Suprapubic skin (tissue), 4 donors: ENCODE measurements at regions not wholly inside any gene's neighbourhood (a gene's known extent, or its start where the extent isn't known, plus 50 kb on each side); places are given as distances from the start of the nearest gene placed in this dataset.
A peak's percentile ranks its signal among the peaks of the same experiment; 100 is the strongest.

Source experiments
- DNase-seq, 2 donors: peaks; one replicate each; pipeline ENCODE4 v3.0.0-alpha.2; 2019; ENCODE audit warnings: low spot score in 2 of 2
- H3K27ac ChIP-seq: fragments of 200-600 bp; sonication (generic); one replicate; pipeline ENCODE4 v1.5.1; 2019
- H3K27me3 ChIP-seq: fragments of 200-600 bp; sonication (generic); one replicate; pipeline ENCODE4 v1.5.1; 2019
- H3K36me3 ChIP-seq: fragments of 200-600 bp; sonication (generic); one replicate; pipeline ENCODE4 v1.5.1; 2019
- H3K4me1 ChIP-seq: fragments of 200-600 bp; sonication (generic); one replicate; pipeline ENCODE4 v1.5.1; 2019
- H3K4me3 ChIP-seq: fragments of 200-600 bp; sonication (generic); one replicate; pipeline ENCODE4 v1.5.1; 2019; ENCODE audit warnings: mild to moderate bottlenecking
- H3K9me3 ChIP-seq: fragments of 200-600 bp; sonication (generic); one replicate; pipeline ENCODE4 v1.5.1; 2019
- EP300 ChIP-seq: sonication (generic); formaldehyde crosslinking; IDR thresholded peaks from one replicate; pipeline ENCODE4 v1.6.1; 2017; ENCODE audit warnings: antibody characterized with exemption
- POLR2A ChIP-seq, 2 donors: fragments of 450-650 bp; IDR thresholded peaks; one replicate each; pipeline ENCODE4 v1.6.1; 2017; ENCODE audit warnings: antibody characterized with exemption in 2 of 2, mild to moderate bottlenecking in 2 of 2, moderate library complexity in 2 of 2
- POLR2AphosphoS5 ChIP-seq, 3 donors: sonication (generic); formaldehyde crosslinking; IDR thresholded peaks; one replicate each; pipeline ENCODE4 v1.6.1; 2017; ENCODE audit warnings: antibody characterized with exemption in 3 of 3
- WGBS: methylation state at CpG from one replicate; pipeline ENCODE4 v1.1.5; 2018; 5-methylcytosine and 5-hydroxymethylcytosine counted together
- TF ChIP-seq, protein P1 (sequence below), 2 donors: fragments of 200-600 bp in 1 of 2; fragments of 450-650 bp in 1 of 2; sonication (generic) in 1 of 2; IDR thresholded peaks; one replicate each; pipeline ENCODE4 v1.5.1; 2016 to 2019; ENCODE audit warnings: antibody characterized with exemption in 2 of 2, mild to moderate bottlenecking in 1 of 2, moderate library complexity in 1 of 2

DNA sequence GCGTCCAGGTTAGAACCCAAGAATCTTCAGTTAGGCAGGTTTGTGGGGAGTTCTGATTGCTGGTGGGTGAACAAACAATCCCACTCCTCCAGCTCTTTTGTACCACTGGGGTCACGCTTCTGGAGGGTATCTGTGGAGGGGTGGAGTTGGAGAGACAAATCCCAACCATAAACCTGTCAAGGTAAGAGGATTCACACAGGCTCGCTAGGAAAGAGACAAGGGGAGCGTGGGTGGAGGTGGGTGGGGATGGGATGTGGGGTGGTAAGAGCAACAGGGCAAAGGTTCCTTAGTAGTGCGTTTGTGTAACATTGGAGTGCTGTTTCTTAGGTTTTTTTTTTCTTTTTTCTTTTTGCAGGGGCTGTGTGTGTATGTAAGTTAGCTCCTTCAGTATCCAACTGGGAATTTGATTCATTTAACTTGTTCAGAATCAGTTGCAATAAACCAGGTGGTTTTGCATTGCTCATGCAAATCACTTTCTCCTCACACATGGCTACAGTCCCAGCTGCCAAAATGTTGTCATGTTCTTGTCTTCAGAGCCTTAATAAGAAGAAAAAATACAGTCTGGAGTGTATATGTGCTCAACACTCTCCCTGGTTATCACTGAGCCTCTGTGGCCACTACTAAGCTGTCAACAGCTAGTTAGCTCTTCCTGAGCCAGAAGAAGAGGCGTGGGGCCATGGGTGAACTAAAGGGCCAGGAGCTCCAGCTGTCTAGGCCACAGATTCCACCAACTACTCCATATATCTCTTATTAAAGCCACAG, 164.0 kb upstream of the RAD23B start:
- Histone ChIP-seq H3K4me3 (no peak overlapping the region), H3K9me3 (no peaks in the 10 kb centered on the region), H3K36me3 (no peaks in the 10 kb centered on the region), H3K27ac (no peak overlapping the region), H3K4me1 (no peaks in the 10 kb centered on the region), H3K27me3 (no peaks in the 10 kb centered on the region)
- WGBS: 77% methylated on average over 6 of the region's 6 CpGs
- no peak for DNase-seq
- TF ChIP-seq POLR2A (IDR thresholded peaks at IDR 0.05): no peak
- TF ChIP-seq, protein P1, sequence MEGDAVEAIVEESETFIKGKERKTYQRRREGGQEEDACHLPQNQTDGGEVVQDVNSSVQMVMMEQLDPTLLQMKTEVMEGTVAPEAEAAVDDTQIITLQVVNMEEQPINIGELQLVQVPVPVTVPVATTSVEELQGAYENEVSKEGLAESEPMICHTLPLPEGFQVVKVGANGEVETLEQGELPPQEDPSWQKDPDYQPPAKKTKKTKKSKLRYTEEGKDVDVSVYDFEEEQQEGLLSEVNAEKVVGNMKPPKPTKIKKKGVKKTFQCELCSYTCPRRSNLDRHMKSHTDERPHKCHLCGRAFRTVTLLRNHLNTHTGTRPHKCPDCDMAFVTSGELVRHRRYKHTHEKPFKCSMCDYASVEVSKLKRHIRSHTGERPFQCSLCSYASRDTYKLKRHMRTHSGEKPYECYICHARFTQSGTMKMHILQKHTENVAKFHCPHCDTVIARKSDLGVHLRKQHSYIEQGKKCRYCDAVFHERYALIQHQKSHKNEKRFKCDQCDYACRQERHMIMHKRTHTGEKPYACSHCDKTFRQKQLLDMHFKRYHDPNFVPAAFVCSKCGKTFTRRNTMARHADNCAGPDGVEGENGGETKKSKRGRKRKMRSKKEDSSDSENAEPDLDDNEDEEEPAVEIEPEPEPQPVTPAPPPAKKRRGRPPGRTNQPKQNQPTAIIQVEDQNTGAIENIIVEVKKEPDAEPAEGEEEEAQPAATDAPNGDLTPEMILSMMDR (IDR thresholded peaks at IDR 0.05): no peak
- no peak for TF ChIP-seq POLR2AphosphoS5 (IDR thresholded peaks at IDR 0.05)
- TF ChIP-seq EP300: no peak

DNA sequence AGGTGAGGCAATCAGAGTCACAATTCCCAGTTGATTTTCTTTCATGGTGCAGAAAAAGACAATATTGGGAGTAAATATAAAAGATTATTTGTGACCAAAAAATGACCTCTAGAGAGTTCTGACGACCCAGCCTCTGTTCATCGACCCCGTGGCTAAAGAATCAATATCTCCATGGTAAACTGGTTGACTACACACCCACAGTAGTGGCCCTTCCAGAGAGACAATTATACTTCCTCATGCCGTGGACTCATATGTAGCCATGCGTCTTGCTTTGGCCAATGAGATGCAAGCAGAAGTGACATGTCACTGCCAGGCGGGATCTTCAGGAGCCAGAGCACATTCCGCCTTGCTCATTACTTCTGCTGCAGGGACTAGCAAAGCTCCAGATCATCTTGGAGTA, 163.3 kb upstream of the RAD23B start:
- Histone ChIP-seq H3K4me3 (no peak overlapping the region), H3K9me3 (no peaks in the 10 kb centered on the region), H3K27me3 (no peaks in the 10 kb centered on the region), H3K27ac (no peak overlapping the region), H3K4me1 (no peaks in the 10 kb centered on the region), H3K36me3 (no peaks in the 10 kb centered on the region)
- TF ChIP-seq EP300 (no peak), POLR2AphosphoS5 (IDR thresholded peaks at IDR 0.05) (no peak), POLR2A (IDR thresholded peaks at IDR 0.05) (no peak)
- TF ChIP-seq, protein P1 (IDR thresholded peaks at IDR 0.05): no peak
- WGBS: 90% methylated on average over 7 of the region's 7 CpGs
- no peak for DNase-seq

DNA sequence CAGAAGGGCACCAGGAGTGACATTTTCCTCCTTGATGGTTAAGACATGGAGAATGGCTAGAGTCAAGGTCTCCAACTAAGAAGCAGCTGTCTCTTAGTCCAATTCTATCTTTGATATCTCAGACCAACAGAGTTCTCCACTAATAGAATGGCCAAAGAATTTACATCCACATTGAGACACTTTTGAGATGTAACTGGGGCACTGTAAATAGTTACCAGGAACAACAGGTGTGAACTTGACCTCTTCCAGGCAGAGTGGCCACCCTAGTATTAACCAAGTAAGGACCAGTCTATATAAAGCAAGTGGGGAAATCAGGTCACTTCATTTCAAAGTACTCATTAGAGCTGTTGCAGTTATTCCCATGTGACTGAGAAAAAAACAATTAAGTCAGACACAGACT, 159.7 kb upstream of the RAD23B start:
- Histone ChIP-seq H3K4me3 (no peak overlapping the region), H3K4me1 (no peaks in the 10 kb centered on the region), H3K36me3 (no peaks in the 10 kb centered on the region), H3K27ac (no peak overlapping the region), H3K9me3 (no peaks in the 10 kb centered on the region), H3K27me3 (no peaks in the 10 kb centered on the region)
- DNase-seq: no peak
- TF ChIP-seq EP300: no peak
- no peak for TF ChIP-seq POLR2A (IDR thresholded peaks at IDR 0.05)

DNA sequence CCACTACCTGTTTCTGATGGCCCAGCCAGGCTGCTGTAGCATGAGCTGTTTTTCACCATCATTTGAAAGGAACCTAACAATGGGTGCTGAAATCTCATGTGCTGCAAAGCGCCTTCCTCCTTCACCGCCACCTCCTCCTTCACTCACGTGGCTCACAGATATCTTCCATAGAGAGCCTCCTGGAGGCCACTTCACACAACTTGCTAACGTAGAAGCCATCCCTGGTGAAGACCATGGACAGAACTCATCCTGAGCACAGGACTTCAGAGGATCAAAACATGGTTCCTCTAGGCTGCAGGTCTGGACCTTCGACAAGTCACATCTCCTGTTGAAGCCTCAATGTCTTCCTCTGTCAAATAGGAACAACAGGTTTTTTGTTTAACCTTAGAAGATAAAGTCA, 155.5 kb upstream of the RAD23B start:
- WGBS: 78% methylated on average over 5 of the region's 5 CpGs

DNA sequence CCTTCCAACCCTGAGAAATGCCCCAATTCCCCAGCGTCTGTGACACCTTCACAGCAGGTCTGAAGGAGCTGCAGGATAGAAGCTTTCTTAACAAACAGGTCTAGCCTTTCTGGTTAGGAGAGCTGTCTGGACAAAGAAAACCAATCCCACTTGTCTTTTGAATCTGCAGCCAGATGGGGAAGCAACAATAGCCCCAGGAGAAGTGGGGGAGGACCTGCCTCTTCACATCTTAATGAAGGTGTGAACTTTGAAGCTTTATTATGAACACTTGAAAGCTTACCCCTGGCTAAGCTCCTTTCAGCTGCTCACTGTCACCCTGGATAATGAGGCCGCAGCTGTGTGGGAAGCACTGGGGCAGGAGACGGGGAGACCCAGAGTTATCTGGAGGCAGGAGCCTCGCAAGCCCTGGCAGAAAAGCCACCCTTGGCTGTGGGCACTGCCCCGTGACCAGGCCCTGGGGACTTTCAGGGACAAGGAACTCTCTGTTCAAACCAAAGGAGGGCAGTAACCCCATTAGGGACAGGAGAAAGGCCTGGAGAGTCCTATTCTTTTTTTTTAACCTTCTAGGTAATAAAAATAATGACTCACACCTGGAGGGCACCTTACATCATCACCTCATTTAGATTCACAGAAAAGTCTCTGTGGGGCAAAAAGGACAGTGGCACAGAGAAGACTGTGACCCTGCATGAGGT, 151.8 kb upstream of the RAD23B start:
- Histone ChIP-seq H3K4me3 (no peak overlapping the region), H3K9me3 (no peaks in the 10 kb centered on the region), H3K27ac (peak overlapping the region; percentile 14), H3K27me3 (no peaks in the 10 kb centered on the region), H3K4me1 (peaks cover 9% of the 10 kb centered on the region), H3K36me3 (no peaks in the 10 kb centered on the region)
- TF ChIP-seq POLR2AphosphoS5 (IDR thresholded peaks at IDR 0.05) (no peak), POLR2A (IDR thresholded peaks at IDR 0.05) (no peak), EP300 (no peak)
- TF ChIP-seq, protein P1 (IDR thresholded peaks at IDR 0.05): no peak
- 82% methylated on average over 5 of the region's 5 CpGs for WGBS
- no peak for DNase-seq

More for the DNA sequence above, 155.5 kb upstream of the RAD23B start:
- Histone ChIP-seq H3K27ac (no peak overlapping the region), H3K9me3 (no peaks in the 10 kb centered on the region), H3K4me3 (no peak overlapping the region), H3K4me1 (peaks cover 9% of the 10 kb centered on the region), H3K36me3 (no peaks in the 10 kb centered on the region), H3K27me3 (no peaks in the 10 kb centered on the region)
- no peak for TF ChIP-seq POLR2AphosphoS5 (IDR thresholded peaks at IDR 0.05)
- TF ChIP-seq, protein P1 (IDR thresholded peaks at IDR 0.05): no peak
- no peak for TF ChIP-seq EP300
- TF ChIP-seq POLR2A (IDR thresholded peaks at IDR 0.05): no peak
- no peak for DNase-seq
